ENCODE measurements at regions not wholly inside any gene's neighbourhood (a gene's known extent, or its start where the extent isn't known, plus 50 kb on each side); places are given as distances from the start of the nearest gene placed in this dataset.

DNA sequence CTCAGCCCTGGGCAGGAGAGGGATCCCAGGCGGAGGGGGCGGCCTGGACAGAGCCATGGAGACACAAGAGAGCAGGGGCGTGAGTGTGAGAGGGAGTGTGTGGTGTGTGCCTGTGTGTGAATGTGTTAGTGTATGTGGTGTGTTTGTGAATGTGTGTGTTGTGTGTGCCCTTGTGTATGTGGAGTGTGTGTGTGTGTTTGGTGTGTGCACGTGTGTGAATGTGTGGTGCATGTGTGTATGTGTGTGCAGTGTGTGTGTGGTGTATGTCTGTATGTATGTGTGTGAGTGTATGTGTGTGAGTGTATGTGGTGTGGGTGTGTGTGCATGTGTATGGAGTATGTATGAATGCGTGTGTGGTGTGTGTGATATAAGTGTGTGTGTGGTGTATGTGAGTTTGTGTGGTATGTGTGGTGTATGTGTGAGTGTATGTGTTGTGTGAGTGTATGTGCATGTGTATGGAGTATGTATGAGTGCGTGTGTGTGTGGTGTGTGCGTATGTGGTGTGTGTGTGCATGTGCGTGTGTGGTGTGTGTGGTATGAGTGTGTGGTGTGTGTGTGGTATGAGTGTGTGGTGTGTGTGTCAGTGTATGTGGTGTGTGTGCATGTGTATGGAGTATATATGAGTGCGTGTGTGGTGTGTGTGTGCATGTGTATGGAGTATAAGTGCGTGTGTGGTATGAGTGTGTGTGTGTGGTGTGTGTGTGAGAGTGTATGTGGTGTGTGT lies 175.2 kb upstream of the AFDN start:
- no peaks in the 10 kb centered on the region for H3K36me3 Mint-ChIP-seq (ENCODE audit: low read depth)
- no peak overlapping the region for H3K27ac Mint-ChIP-seq
- TF ChIP-seq CTCF (IDR thresholded peaks at IDR 0.05), result no peak
- no peaks in the 10 kb centered on the region for H3K4me1 Mint-ChIP-seq (ENCODE audit: low read depth)
- intact Hi-C loops (cut with micrococcal nuclease), result no loop called here
- ATAC-seq, result no peak
- DNase-seq, result no peak
- ChIA-PET CTCF (no interaction called here), POLR2A (no interaction called here)
- H3K4me3 Mint-ChIP-seq, result no peak overlapping the region
- no peaks in the 10 kb centered on the region for H3K9me3 Mint-ChIP-seq
- peaks cover 6% of the 10 kb centered on the region for H3K27me3 Mint-ChIP-seq

DNA sequence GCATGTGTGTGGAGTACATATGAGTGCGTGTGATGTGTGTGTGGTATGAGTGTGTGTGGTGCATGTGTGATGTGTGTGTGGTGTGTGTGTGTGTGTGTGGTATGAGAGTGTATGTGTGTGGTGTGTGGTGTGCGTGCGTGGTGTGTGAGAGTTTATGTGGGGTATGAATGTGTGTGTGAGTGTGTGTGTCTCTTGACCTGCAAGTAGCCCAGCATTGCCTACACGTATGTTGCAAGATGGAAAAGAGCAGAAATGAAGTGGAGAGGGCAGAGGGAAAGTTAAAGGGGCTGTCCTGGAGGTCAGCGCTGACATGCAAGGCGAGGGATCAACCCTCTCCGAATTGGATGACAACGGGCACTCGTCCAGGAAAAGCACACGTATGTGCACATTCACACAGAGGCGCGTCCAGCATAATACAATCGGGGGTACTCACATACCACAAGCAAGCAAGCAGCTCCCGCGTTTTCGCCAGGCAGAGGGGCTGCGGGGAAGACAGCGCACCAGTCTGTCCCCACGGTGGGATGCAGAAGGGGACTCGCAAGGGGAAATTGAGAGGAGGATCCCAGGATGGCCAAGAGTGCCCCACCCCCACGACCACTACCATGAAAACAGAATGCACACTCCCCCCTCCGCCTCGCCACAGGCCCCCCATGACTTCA lies 174.5 kb upstream of the AFDN start:
- Mint-ChIP-seq H3K9me3 (no peaks in the 10 kb centered on the region), H3K27ac (no peak overlapping the region), H3K27me3 (peaks cover 3% of the 10 kb centered on the region), H3K4me1 (ENCODE audit: low read depth) (no peaks in the 10 kb centered on the region), H3K4me3 (no peak overlapping the region), H3K36me3 (ENCODE audit: low read depth) (no peaks in the 10 kb centered on the region)
- TF ChIP-seq CTCF (IDR thresholded peaks at IDR 0.05), result no peak
- CTCF ChIA-PET, result no interaction called here
- POLR2A ChIA-PET, result no interaction called here
- intact Hi-C loops (cut with micrococcal nuclease), result no loop called here
- ATAC-seq (no peak), DNase-seq (no peak)

DNA sequence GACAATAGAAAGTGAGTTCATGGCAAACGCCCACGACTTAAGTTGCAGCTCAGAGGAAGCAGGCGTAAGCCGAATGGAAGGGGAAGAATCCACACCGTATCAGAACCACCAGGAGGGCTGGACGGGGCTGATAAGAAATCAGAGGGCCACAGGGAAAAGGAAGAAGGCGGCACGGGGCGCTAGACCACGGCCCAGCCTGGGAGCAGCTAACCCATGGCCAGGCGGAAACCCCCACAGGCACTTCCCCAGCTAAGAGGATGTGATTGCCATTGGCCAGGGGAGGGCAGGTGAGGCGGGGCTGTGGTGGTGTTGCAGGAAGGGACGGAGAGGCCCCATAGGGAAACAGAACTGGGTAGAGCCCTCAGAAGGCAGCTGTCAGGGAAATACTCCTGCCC lies 174.0 kb upstream of the AFDN start:
- H3K9me3 Mint-ChIP-seq, result no peaks in the 10 kb centered on the region
- no peak overlapping the region for H3K27ac Mint-ChIP-seq
- no peak overlapping the region for H3K4me3 Mint-ChIP-seq
- H3K36me3 Mint-ChIP-seq (ENCODE audit: low read depth), result no peaks in the 10 kb centered on the region
- no peak for TF ChIP-seq CTCF (IDR thresholded peaks at IDR 0.05)
- ATAC-seq, result peak; percentile 37
- no peak for DNase-seq
- POLR2A ChIA-PET, result no interaction called here
- CTCF ChIA-PET, result no interaction called here
- intact Hi-C loops (cut with micrococcal nuclease), result no loop called here
- H3K27me3 Mint-ChIP-seq, result peaks cover 3% of the 10 kb centered on the region
- no peaks in the 10 kb centered on the region for H3K4me1 Mint-ChIP-seq (ENCODE audit: low read depth)

- no peak overlapping the region for H3K4me3 Mint-ChIP-seq
- ATAC-seq (no peak), DNase-seq (no peak)
- H3K9me3 Mint-ChIP-seq, result no peaks in the 10 kb centered on the region
- no peak overlapping the region for H3K27ac Mint-ChIP-seq
- H3K4me1 Mint-ChIP-seq (ENCODE audit: low read depth), result no peaks in the 10 kb centered on the region
- H3K36me3 Mint-ChIP-seq (ENCODE audit: low read depth), result no peaks in the 10 kb centered on the region
- CTCF ChIA-PET, result no interaction called here
- no peak for TF ChIP-seq CTCF (IDR thresholded peaks at IDR 0.05)
- intact Hi-C loops (cut with micrococcal nuclease), result no loop called here
- POLR2A ChIA-PET, result no interaction called here
- H3K27me3 Mint-ChIP-seq, result peaks cover 3% of the 10 kb centered on the region
These were observed 173.2 kb upstream of the AFDN start for GRCh38 chr6:167653561-167653960.

- Mint-ChIP-seq H3K27me3 (peaks cover 3% of the 10 kb centered on the region), H3K4me1 (ENCODE audit: low read depth) (no peaks in the 10 kb centered on the region), H3K27ac (no peak overlapping the region), H3K36me3 (ENCODE audit: low read depth) (no peaks in the 10 kb centered on the region), H3K4me3 (no peak overlapping the region), H3K9me3 (no peaks in the 10 kb centered on the region)
- intact Hi-C loops (cut with micrococcal nuclease), result no loop called here
- CTCF ChIA-PET, result no interaction called here
- POLR2A ChIA-PET, result no interaction called here
- no peak for DNase-seq
- TF ChIP-seq CTCF (IDR thresholded peaks at IDR 0.05), result no peak
- ATAC-seq, result no peak
These were observed 172.3 kb upstream of the AFDN start for GRCh38 chr6:167654389-167654788.
